Stimulated activated CD4-positive, alpha-beta T cell treated with anti-CD3 and anti-CD28 coated beads, TNF-alpha, amount 100 ng/mL, for 24 hours (primary cell): ENCODE measurements at regions not wholly inside any gene's neighbourhood (a gene's known extent, or its start where the extent isn't known, plus 50 kb on each side); places are given as distances from the start of the nearest gene placed in this dataset.
"Not testable (repeated sequence)": the region's sequence is repeated elsewhere in the genome, so short reads cannot be mapped to it uniquely, and the experiment has no call there.

Source experiments
- DNase-seq, 3 experiments: peaks; one replicate each; pipeline ENCODE4 v3.0.0-alpha.2; 2020; ENCODE audit warnings: low read depth in 3 of 3

DNA sequence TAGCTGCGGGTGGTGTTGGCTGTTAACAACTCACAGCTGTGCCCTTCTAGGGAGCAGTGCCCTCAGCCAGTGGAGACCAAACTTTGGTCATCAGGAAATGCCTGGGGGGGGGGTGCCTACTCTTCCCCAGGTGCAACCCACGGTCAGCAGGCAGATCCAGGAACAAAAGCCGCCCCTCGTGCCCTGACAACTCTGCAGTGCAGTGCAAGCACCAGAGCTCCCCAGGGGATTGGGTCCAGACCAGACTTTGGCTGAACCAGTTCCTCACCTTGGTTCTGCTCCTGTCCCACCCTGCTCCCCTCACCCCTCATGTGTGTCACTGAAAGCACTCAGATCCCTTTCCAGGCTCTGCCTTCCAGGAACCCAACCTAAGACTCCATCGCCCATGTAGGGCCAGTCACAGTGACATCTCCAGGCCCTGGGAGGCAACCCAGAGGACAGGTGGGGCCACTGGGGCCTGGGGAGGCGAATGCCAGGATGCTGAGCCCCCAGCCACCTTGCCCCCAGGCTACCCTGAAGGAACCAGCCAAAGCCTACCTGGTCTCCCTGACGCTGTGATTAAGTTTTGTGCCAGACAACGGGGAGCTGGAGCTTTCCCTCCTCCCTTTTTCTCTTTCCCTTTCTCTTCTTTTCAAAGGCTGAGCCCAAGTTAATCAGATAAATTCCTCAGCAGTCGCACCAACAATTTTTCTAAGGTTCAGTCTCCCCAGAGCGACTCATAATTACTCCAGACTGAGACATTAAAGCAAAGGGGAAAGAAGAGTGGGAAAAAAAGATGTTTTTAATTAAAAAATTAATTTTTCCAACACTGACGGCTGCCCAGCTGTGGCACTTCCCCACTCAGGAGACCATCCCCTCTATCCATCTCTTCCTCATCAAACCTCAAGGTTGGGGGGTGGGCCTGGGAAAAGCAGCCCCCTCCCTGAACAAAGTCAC lies 207.5 kb upstream of the LINGO1 start:
- DNase-seq, result no peak

DNA sequence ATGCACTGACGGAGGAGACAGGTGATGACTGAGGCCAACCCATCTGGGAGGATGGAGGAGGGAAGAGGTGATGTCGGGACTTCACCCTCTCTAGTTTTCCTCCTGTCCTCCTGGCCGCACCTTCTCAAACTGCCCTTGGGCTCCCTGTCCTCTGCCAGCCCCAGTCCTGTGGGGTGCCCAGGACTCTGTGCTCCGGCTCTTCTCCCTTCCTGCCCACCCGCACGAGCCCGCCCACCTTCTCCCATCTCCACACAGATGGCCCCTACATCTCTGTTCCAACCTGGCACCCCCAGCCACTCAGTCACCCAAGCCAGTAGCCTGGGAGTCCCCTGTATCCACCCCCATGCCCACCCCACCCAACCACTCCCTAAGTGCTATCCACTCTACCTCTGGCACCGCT lies 206.7 kb upstream of the LINGO1 start:
- no peak for DNase-seq

- DNase-seq, result no peak
Observed at GRCh38 chr15:77838595-77838994, 205.9 kb upstream of the LINGO1 start.

- DNase-seq, result no peak
Observed at GRCh38 chr15:77838061-77838460, 205.3 kb upstream of the LINGO1 start.

GRCh38 chr15:77837649-77838025 lies 204.9 kb upstream of the LINGO1 start:
- no peak for DNase-seq

GRCh38 chr15:77836906-77837648 lies 204.4 kb upstream of the LINGO1 start:
- no peak for DNase-seq

DNA sequence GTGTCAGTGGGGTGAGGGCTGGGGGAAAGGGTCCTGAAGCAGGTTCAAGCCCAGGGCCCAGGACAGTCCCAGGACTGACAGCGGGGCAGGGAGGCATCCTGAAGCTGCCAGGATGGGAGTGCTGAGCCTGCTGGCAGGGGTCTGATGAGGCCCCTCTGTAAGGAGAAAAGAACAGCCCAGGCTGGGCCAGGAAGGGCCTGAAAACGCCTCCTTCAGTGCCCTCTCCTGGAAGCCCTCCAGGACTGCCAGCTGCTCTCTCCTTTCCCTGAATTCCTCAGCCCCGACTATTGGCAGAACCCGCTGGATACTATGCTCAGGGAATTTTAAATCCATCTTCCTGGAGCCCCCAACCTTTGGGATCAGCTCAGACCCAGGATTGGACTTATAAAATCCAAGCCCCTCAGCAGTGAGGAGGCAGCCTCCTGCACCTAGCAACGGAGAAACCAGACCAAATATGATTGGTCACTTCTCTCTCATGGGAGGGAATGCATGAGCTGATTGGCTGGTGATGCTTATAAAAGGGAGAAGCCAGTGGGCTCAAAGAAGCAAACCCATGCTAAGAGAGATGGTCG lies 203.5 kb upstream of the LINGO1 start:
- DNase-seq, result no peak

DNA sequence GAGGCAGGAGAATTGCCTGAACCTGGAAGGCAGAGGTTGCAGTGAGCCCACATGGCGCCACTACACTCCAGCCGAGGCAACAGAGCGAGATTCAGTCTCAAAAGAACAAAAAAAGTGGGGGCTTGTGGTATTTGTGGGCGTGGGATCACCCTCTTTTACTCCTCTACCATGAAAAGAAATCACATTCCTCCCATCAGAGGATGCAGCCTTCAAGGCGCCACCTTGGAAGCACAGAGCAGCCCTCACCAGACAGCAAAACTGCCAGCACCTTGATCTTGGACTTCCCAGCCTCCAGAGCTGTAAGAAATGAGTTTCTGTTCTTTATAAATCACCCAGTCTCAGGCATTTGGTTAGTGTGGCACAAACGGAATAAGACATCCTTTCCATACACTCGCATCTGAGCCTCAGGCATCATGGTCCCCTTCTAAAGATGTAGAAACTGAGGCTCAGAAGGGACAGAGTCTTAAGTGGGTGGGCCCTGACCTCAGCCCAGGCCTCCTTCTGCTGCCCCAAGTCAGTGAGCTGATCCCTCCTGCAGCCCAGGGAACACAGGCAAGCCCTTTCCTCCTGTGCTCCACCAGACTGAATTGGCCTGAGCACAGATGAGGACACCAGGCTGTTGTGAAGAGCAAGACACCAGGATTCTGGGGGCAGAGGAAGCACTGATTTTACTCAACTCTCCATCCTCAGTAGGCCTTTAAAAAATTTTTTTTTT lies 201.7 kb upstream of the LINGO1 start:
- no peak for DNase-seq

GRCh38 chr15:77832874-77833273 lies 200.2 kb upstream of the LINGO1 start:
- DNase-seq, result no peak

DNA sequence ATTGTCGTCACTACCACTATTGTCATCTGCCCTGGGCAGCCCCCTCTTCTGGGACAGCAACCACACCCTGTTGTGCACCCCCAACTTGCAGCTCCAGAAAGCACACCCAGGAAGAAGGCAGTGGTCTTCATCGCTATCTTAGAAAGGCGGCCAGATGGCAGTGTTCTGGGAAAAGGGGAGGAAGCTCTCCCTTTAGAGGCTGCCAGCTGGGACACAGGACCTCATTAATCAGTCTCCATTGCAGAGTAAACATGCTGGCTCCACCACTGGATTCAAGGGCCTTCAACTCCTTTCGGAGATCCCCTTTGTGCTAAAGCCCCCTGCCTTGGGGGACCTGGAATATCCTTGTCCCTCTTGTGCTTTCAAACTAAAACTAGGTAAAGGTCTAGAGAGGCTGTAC lies 199.3 kb upstream of the LINGO1 start:
- no peak for DNase-seq

DNA sequence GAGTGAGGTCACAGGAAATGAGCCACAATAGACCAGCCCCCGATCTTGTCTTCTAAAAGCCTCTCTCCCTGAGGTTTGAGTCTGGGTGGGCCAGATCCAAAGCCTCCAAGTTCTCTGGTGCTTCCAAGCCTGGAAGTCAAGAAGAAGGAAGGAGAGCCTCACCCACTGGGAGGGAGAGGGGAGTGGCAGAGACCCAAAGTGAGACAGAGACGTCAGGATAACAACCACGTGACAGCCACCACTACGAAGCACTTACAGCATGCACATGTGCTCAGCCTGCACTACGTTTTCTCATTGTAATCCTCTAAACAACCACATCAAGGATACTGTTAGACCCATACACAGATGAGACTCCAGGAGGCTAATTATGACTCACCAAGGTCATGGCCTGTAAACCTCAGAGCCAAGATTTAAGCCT lies 197.3 kb upstream of the LINGO1 start:
- DNase-seq, result no peak

GRCh38 chr15:77829331-77829730 lies 196.6 kb upstream of the LINGO1 start:
- not testable (repeated sequence) for DNase-seq

DNA sequence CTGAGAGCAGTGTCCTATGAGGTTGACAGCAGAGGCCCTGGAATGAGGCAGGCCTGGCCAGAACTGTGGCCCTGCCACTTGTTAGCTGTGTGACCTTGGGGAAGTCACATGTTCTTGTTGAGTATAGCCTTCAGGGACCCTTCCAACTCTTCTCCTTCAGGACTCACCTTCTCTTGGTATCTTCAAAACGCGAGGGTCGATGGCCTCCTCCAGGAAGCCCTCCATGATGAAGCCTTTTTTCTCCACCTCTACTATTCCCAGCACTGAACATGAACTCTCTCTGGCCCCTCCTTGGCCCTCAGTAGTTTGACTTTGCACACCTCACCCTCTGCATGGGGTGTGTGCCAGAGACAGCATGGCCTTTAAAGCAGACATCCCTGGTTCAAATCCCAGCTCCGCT lies 195.1 kb upstream of the LINGO1 start:
- DNase-seq, result no peak

DNA sequence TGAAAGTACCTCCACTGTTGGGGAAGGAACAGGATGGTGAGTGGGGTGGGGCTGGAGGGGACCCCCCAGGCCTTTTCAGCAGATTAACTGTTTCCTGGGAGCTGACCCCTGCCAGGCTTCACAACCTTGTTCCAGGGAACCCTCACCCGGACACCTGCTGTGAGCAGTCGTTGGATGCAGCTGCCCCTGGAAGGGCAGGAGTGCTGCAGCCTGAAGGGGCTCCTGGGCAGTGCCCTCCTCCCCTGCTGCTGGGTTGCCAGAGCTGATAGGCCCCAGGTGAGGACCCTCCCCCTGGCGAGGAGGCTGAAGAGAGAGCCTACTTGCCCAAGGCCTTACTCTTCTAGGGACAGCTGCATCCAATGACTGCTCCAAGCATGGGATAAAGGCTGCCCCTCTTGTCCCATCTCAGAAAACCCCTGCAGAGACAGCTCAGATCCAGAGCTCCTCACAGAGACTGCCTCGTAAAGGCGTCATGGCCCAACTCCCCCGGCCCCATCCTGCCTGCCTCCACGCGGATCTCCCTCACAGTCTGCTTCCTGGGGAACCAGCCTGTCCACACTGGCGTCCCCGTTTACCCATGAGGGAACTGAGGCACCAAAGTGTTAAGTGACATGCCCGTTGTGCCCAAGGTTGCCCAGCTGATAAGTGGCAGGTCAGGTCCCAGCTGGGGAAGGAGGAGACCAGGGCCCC lies 193.4 kb upstream of the LINGO1 start:
- DNase-seq, result no peak

- DNase-seq, result no peak
Observed at GRCh38 chr15:77825546-77825945, 192.8 kb upstream of the LINGO1 start.

DNA sequence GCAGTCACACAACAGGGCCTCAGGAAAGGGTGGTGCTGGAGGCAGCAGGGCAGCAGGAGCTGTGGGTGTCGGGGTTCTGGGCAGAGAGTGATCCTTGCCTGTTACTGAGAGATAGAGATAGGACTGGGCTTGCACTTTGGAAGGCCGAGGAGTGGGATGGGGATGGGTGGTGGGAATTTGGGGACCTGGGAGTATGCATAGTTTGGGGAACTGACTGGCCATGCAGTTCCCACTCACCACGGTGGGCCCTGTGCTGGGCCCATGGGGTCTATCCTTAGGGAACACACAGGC lies 192.5 kb upstream of the LINGO1 start:
- no peak for DNase-seq

DNA sequence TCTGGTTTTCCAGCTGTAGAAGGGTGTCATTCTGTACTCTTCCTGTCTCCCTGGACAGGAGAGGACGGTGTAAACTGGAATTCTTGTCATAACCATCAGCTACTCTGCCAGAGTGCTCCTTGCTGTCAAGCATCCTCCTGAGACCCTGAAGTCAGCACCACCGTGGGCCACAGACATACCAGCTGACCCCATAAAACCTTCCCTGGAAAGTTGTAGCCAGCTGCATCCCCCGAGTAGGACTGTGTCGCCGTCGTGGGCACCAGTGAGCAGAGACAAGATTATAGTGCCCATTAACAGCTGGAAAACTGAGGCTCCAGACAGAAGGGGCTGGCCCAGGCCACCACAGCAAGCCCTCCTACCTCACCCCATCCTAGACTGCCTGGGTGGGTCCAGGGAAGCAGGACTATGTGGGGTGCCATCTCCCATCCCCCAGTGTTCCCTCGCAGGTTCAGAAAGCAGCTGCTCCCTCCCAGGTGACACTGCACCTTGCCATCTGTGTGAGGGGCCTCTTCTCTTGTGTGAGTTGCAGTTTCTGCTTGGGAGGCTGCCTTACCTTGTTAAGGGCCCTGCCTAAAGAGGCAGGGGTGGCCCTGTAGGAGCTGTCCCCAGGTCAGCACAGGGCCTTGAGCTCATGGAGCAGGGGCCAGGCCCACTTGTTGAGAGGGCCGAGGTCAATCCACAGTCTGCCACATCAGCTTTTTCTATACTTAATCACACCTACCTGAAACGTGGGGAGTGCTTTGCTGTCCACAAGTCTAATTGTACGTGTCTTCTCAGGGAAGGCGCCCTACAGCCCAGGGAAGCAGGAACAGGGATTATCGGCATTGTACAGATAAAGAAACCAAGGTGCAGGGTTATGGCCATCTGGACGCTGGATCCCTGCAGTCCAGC lies 191.9 kb upstream of the LINGO1 start:
- no peak for DNase-seq

DNA sequence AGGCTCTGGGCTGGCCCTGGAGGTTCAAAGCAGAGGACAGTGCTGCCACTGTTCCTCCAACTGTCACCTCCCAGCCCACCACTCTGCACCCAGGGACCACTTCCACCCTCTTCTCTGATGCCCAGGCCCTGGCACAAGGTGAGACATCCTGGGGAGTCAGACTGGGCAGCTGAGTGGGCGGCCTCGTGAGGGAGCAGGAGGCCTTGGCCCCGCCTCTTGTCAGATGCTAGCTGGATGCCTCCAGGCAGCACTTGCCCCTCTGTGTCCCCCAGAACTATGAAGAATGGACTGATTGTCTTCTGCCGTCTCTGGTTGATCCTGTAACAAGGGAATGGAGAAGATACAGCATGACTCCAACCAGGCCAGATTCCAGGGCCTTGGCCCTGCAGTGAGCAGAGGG lies 191.0 kb upstream of the LINGO1 start:
- no peak for DNase-seq

DNA sequence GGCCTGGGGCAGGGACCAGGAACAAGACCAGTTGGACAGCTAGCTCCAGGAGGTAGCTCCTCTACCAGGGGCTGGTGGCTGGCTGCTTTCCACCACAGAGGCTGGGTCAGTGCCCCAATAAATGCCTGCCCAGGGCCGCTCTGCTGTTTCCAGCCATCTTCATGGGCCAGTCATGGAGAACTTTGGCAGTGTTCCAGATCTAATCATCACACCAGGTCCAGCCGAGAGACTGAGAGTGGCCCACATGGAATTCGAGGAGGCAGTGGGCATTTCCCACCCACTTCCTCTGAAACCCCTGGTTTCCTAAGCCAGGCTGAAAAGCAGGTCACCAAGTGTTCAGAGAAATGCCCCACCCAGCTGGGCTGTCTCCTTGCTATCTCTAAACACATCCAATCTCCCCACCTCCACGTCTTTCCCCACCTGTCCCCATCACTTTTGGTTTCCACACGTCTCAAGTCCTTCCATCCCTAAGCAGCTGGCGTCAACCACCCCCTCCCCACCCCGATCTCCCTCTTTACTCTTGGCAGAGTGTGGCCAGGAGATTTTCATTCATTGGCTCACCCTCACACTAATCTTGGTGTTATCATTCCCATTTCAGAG lies 190.0 kb upstream of the LINGO1 start:
- no peak for DNase-seq

- DNase-seq, result no peak
Observed at GRCh38 chr15:77821959-77822256, 189.2 kb upstream of the LINGO1 start.
